ENCODE measurements at regions not wholly inside any gene's neighbourhood (a gene's known extent, or its start where the extent isn't known, plus 50 kb on each side); places are given as distances from the start of the nearest gene placed in this dataset.

DNA sequence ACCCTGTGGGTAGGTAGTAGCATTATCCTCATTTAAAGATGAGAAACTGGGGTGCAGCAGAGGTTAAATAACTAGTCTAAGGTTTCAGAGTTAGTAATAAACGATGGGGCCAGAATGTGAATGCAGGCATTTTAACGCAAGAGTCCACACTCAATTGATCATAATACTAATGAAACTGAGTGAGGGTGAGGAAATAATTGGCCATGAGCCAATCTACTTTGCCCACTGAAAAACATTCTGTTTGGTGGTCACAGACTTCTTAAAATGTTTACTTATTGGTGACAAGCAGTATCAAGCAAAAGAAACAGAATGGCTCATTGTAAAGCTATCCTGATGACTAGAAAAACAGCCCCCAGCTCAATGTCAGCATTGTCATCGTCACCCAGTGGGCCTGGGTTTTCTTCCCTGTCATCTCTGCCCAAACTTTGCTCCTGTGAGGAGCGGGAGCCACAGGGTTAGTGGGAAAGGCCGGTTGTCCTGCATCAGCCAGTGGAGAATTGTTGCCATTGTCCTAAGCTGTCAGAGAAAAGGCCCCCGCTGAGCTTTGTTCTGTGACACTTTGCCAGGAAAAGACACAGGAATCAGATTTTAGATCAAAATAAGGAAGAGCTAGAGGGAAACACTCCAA is 77.3 kb upstream of the MAN2A1 start:
- no peak overlapping the region for H3K27ac ChIP-seq
- TF ChIP-seq, protein P1, sequence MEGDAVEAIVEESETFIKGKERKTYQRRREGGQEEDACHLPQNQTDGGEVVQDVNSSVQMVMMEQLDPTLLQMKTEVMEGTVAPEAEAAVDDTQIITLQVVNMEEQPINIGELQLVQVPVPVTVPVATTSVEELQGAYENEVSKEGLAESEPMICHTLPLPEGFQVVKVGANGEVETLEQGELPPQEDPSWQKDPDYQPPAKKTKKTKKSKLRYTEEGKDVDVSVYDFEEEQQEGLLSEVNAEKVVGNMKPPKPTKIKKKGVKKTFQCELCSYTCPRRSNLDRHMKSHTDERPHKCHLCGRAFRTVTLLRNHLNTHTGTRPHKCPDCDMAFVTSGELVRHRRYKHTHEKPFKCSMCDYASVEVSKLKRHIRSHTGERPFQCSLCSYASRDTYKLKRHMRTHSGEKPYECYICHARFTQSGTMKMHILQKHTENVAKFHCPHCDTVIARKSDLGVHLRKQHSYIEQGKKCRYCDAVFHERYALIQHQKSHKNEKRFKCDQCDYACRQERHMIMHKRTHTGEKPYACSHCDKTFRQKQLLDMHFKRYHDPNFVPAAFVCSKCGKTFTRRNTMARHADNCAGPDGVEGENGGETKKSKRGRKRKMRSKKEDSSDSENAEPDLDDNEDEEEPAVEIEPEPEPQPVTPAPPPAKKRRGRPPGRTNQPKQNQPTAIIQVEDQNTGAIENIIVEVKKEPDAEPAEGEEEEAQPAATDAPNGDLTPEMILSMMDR (conservative IDR thresholded peaks at IDR 0.05), result no peak

DNA sequence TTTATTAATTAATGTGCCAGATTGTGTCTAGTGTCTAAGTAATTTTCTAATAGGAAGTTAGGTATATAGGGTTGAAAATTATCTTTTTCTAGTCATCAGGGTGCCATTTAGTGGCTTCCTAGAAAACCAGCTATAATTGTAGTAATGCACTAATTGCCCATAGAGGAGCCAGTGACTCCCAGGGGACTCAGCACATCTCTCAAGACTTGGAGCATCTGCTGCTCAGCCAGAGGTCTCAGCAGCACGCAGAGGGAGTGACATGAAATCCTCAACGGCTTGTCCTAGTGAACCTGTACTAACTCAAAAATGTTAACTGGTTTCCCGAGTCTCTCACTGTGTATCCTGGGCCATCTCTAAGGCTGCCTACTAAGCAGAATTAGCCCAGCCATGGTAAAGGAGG is 78.2 kb upstream of the MAN2A1 start:
- TF ChIP-seq, protein P1 (conservative IDR thresholded peaks at IDR 0.05), result no peak
- no peak overlapping the region for H3K27ac ChIP-seq

DNA sequence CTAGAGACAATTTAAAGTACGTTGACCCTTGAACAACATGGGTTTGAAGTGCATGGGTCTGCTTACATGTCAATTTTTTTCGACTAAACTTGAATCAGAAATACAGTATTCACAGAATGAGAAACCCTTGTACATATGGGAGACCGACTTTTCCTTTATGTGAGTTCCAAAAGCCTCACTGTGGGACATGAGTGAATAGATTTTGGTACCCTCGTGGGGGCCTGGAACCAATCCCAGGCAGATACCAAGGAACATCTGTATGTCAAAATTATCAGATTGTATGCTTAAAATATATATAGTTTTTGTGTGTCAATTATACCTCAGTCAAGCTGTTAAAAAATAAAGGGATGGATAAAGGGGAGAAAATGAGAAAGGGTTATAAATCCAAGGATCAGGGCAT is 78.7 kb upstream of the MAN2A1 start:
- TF ChIP-seq, protein P1 (conservative IDR thresholded peaks at IDR 0.05), result no peak
- H3K27ac ChIP-seq, result no peak overlapping the region

DNA sequence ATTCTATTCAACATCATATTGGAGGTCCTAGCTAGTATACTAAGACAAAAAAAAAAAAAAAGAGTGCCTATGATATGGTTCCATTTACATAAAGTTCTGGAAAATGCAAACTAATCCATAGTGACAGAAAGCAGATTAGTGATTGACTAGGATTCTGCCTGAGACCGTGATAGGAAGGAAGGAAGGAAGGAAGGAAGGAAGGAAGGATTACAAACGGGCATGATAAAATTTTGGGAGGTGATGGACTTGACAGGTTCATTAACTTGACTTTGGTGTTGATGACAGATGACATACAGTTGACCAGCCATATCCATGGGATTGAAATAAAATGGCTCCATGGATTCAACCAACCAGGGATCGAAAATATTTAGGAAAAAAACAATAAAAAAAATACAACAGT is 79.1 kb upstream of the MAN2A1 start:
- TF ChIP-seq, protein P1 (conservative IDR thresholded peaks at IDR 0.05), result no peak
- no peak overlapping the region for H3K27ac ChIP-seq

DNA sequence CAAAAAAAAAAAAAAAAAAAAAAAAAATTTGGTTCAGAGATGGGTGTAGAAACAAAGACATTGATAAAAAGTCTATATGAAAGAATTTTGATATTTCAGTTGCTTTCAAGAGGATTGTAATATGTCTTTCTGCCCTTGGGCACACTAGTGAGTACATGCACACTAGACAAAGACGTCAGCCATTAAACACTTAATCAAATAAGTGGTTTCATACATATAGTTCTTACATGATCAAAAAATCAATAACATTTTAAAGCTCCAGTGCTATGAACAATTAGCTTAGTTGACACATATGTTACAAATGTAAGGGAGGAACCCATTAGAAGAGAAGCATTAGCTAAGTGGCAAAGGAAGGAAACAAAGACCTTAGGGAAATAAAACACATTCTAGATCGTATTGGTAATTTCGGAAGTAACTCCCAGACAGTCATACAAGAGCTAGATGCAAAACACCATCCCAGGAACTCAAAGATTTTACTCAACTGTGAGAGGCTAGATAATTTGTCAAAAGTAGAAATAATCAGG is 84.5 kb upstream of the MAN2A1 start:
- H3K27ac ChIP-seq, result no peak overlapping the region
- TF ChIP-seq, protein P1 (conservative IDR thresholded peaks at IDR 0.05), result no peak

DNA sequence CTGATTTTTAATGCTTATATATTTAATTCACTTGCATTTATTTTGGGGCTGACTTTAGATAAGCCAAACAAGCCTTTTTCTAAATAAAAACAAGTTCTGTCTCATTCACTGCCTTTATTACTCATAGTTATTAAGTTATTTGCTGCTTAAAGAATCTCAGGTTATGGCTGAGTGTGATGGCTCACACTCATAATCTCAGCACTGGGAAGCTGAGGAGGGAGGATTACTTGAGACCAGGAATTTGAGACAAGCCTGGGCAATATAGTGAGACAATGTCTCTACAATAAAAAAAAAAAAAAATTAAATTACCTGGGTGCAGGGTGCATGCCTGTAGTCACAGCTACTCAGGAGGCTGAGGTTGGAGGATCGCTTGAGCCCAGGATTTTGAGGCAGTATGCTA is 85.0 kb upstream of the MAN2A1 start:
- TF ChIP-seq, protein P1 (conservative IDR thresholded peaks at IDR 0.05), result no peak
- no peak overlapping the region for H3K27ac ChIP-seq

DNA sequence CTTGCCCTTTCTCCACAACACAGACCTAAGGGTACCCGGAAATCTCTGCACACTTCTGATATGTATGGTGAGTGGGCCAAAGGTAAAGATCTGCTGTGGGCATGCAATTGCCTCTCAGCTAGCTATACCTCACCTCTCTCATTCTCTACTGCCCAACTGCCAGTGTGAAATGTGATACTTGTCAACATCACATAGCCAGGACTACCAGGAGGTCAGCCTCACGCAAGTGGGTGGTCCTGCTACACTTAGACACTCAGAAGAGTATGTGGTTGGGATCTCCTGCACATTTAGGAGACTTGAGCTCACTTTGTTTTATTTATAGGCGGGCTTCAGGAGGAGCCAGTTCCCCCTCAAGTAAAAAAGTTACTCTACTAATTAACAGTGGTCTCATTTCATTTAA is 88.0 kb upstream of the MAN2A1 start:
- no peak overlapping the region for H3K27ac ChIP-seq
- TF ChIP-seq, protein P1 (conservative IDR thresholded peaks at IDR 0.05), result no peak

All from VCaP (cell line).